HCT116 (cell line): ENCODE measurements at regions not wholly inside any gene's neighbourhood (a gene's known extent, or its start where the extent isn't known, plus 50 kb on each side); places are given as distances from the start of the nearest gene placed in this dataset.

Source experiments
- ATAC-seq: fragments of 200-7000 bp; cut with Tn5 transposase; 2 replicates; pipeline ENCODE4 v1.9.1; 2020; ENCODE audit warnings: mild to moderate bottlenecking, moderate library complexity
- BruUV-seq: library from RNA; stranded (reverse); fragments of 400-500 nt; replicated peaks from 2 replicates; lab custom pipeline; 2021; lab: Mats Ljungman, UMichigan
- CTCF ChIA-PET: fragments of 300-600 bp; sonication (Branson Sonifier 250); formaldehyde crosslinking; loops from one replicate; lab custom pipeline; 2021; ENCODE audit warnings: antibody characterized with exemption; lab: Charles Lee
- POLR2A ChIA-PET: fragments of 300-600, 350-600 bp; sonication (Branson Sonifier 250); formaldehyde crosslinking; loops from one replicate; lab custom pipeline; 2021; ENCODE audit warnings: antibody characterized with exemption; lab: Charles Lee
- RAD21 ChIA-PET, 2 experiments: fragments of 300-600 bp; sonication (Branson Sonifier 250); formaldehyde crosslinking; loops; one replicate each; lab custom pipeline; 2023; ENCODE audit warnings: low total read pairs in 2 of 2; ENCODE audit not compliant: uncharacterized antibody in 2 of 2, unreplicated experiment in 2 of 2, low non-redundant PET in 1 of 2; lab: Charles Lee
- DNase-seq: peaks from one replicate; pipeline ENCODE4 v3.0.0-alpha.2; 2010; ENCODE audit warnings: low read depth, low spot score
- H2AFZ ChIP-seq: fragments of 200-600 bp; shearing (Covaris generic), sonication (generic); 2 replicates; pipeline ENCODE4 v1.6.1; 2017; ENCODE audit warnings: low read depth, mixed run types, mixed read lengths, antibody characterized with exemption, low read length; ENCODE audit not compliant: poor library complexity, severe bottlenecking
- H3K27ac ChIP-seq: 2 replicates; pipeline ENCODE4 v1.5.1; 2012; ENCODE audit warnings: low read depth, low read length
- H3K27me3 ChIP-seq: fragments of 200-600 bp; sonication (generic); 2 replicates; pipeline ENCODE4 v1.6.1; 2016; ENCODE audit warnings: mixed run types, low read length, mixed read lengths; ENCODE audit not compliant: insufficient read depth
- H3K36me3 ChIP-seq, 2 experiments: fragments of 200-500 bp in 1 of 2; fragments of 200-600 bp in 1 of 2; sonication (Bioruptor generic) in 1 of 2; sonication (generic) in 1 of 2; 2 replicates each; pipeline versions ENCODE4 v1.5.1 to v1.6.1; 2014 to 2016; ENCODE audit warnings: low read length in 2 of 2, inconsistent platforms in 1 of 2, mixed read lengths in 1 of 2, mixed run types in 1 of 2; ENCODE audit not compliant: insufficient read depth in 2 of 2, control insufficient read depth in 1 of 2
- H3K4me1 ChIP-seq, 2 experiments: fragments of 200-600 bp in 1 of 2; sonication (generic) in 1 of 2; 2 replicates each; pipeline versions ENCODE4 v1.5.1 to v1.6.1; 2012 to 2017; ENCODE audit warnings: low read length in 2 of 2, inconsistent platforms in 1 of 2, mild to moderate bottlenecking in 1 of 2, mixed read lengths in 1 of 2, mixed run types in 1 of 2, moderate library complexity in 1 of 2; ENCODE audit not compliant: insufficient read depth in 2 of 2, control insufficient read depth in 1 of 2
- H3K4me2 ChIP-seq: fragments of 200-600 bp; sonication (generic); 2 replicates; pipeline ENCODE4 v1.6.1; 2017; ENCODE audit warnings: mixed run types, low read length, mixed read lengths
- H3K4me3 ChIP-seq, 2 experiments: fragments of 200-600 bp in 1 of 2; sonication (generic) in 1 of 2; replicated peaks in 1 of 2; 2 replicates each; pipeline ENCODE4 v1.5.1; 2011 to 2016; ENCODE audit warnings: low read length in 2 of 2, control low read depth in 1 of 2, low read depth in 1 of 2, mild to moderate bottlenecking in 1 of 2, mixed read lengths in 1 of 2, mixed run types in 1 of 2
- H3K79me2 ChIP-seq: fragments of 200-600 bp; sonication (generic); 2 replicates; pipeline ENCODE4 v1.6.1; 2017; ENCODE audit warnings: mild to moderate bottlenecking, mixed run types, low read length, moderate library complexity, mixed read lengths; ENCODE audit not compliant: insufficient read depth
- H3K9ac ChIP-seq: fragments of 200-600 bp; sonication (generic); 2 replicates; pipeline ENCODE4 v1.6.1; 2016; ENCODE audit warnings: low read length, mixed read lengths
- H3K9me2 ChIP-seq: fragments of 200-600 bp; sonication (generic), shearing (Covaris generic); 2 replicates; pipeline ENCODE4 v1.6.1; 2017; ENCODE audit warnings: mixed run types, mild to moderate bottlenecking, moderate library complexity; ENCODE audit not compliant: insufficient read depth
- H3K9me3 ChIP-seq, 2 experiments: fragments of 200-500 bp in 1 of 2; fragments of 200-600 bp in 1 of 2; sonication (Bioruptor generic) in 1 of 2; sonication (generic) in 1 of 2; 2 replicates each; pipeline ENCODE4 v1.6.1; 2014 to 2017; ENCODE audit warnings: low read length in 2 of 2, mixed read lengths in 2 of 2, inconsistent platforms in 1 of 2, low read depth in 1 of 2, mild to moderate bottlenecking in 1 of 2, mixed run types in 1 of 2, moderate library complexity in 1 of 2; ENCODE audit not compliant: control insufficient read depth in 1 of 2, insufficient read depth in 1 of 2
- H4K20me1 ChIP-seq: fragments of 200-600 bp; sonication (generic), shearing (Covaris generic); 2 replicates; pipeline ENCODE4 v1.6.1; 2017; ENCODE audit warnings: mixed run types, mild to moderate bottlenecking, moderate library complexity; ENCODE audit not compliant: insufficient read depth
- RAD21 ChIP-seq: IDR thresholded peaks from 2 replicates; pipeline ENCODE4 v1.6.1; 2012; ENCODE audit warnings: low read depth, mild to moderate bottlenecking
- TCF7L2 ChIP-seq: IDR thresholded peaks from 2 replicates; pipeline ENCODE4 v1.7.0; 2011; ENCODE audit warnings: borderline replicate concordance, inconsistent platforms; ENCODE audit not compliant: insufficient read depth, insufficient read length; ENCODE audit errors: extremely low read depth
- intact Hi-C: fragments of 100-400 bp; cut with micrococcal nuclease; formaldehyde crosslinking; loops from 2 replicates; pipeline ENCODE4 v1.10.0; 2022

DNA sequence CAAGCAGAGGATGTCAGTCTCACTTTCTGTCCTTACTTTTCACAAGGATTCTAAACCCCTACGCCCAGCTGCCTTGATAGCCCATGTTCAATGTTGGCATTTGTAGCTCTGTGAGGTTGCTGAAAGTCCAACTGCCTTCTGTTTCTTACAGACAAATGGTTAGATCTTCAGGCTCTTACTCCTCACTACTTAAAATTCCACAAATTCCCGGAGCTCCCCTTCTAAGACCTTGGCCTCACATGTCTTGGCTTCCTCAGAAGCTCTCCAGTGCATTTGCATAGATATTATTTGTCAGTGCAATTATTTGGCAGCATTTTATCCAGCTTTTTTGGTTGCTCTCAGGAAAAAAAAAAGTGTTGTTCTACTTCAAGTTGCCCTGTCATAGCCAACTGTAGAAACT, 453.7 kb upstream of the CELF4 start:
- H3K9me2 ChIP-seq, result no peaks in the 10 kb centered on the region
- POLR2A ChIA-PET, result no interaction called here
- H3K4me3 ChIP-seq, result no peak overlapping the region
- no peaks in the 10 kb centered on the region for H3K79me2 ChIP-seq
- CTCF ChIA-PET, result no interaction called here
- H3K9ac ChIP-seq, result no peak overlapping the region
- H3K27me3 ChIP-seq, result no peaks in the 10 kb centered on the region
- no peaks in the 10 kb centered on the region for H3K36me3 ChIP-seq
- DNase-seq, result no peak
- BruUV-seq, result no TSS peak
- no peak overlapping the region for H3K27ac ChIP-seq
- no peak overlapping the region for H2AFZ ChIP-seq
- H3K4me2 ChIP-seq, result no peak overlapping the region
- RAD21 ChIA-PET, result no interaction called here
- H4K20me1 ChIP-seq, result no peaks in the 10 kb centered on the region
- no peak for ATAC-seq
- intact Hi-C loops, result no loop called here
- H3K9me3 ChIP-seq, result no peaks in the 10 kb centered on the region; a peak in 1 of 4 replicates
- no peaks in the 10 kb centered on the region for H3K4me1 ChIP-seq
- no peak for TF ChIP-seq RAD21

DNA sequence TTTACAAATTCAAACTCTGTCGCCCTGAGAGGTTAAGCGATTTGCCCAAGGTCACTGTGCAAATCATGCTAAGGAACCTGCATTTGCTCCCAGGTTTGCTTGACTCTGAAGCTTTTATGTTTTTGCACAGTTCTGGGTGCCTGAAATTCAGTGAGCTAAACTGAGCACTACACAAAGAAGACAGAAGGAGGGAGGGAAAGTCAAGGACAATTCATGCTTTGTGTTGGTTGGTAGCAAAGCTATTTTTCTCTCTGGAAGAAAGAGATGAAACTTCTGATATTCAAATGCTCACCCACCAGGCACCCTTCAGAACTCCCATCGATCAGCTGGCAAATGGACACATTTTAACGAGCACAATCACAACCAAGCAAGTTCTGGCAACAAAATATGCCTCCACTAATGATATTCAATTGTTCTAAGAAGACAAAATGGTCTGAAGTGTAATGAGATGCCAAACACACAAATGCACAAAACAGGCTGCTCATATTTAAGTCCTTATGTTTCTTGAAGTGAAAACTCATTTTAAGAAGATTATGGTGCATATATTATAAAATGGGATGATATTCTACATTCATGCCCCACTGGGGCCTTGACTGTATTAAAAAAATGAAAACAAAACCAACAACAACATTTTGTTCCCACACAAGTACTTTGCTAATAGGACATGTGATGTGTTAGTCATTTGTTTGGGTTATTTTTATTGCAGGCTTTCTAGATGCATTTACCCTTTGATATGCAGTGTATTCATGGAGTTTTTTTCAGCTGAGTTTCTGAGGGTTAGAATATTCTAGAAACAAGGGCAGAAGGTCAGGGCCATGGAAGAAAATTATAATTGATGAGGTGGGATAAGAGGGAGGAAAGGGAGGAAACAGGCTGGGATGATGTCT, 445.6 kb upstream of the CELF4 start:
- BruUV-seq, result no TSS peak
- H3K9me3 ChIP-seq, result peaks cover 0 to 16% of the 10 kb centered on the region in 2 experiments; a peak in 2 of 4 replicates
- TF ChIP-seq TCF7L2, result no peak
- RAD21 ChIA-PET, result no interaction called here
- H3K36me3 ChIP-seq, result no peaks in the 10 kb centered on the region
- CTCF ChIA-PET, result no interaction called here
- no peaks in the 10 kb centered on the region for H3K79me2 ChIP-seq
- no peak overlapping the region for H3K27ac ChIP-seq
- H4K20me1 ChIP-seq, result no peaks in the 10 kb centered on the region
- DNase-seq (no peak), ATAC-seq (no peak)
- no peak overlapping the region for H3K4me2 ChIP-seq
- POLR2A ChIA-PET, result no interaction called here
- H3K9me2 ChIP-seq, result no peaks in the 10 kb centered on the region
- H3K4me3 ChIP-seq, result no peak overlapping the region
- no peaks in the 10 kb centered on the region for H3K27me3 ChIP-seq
- no peaks in the 10 kb centered on the region for H3K4me1 ChIP-seq
- H2AFZ ChIP-seq, result no peak overlapping the region
- intact Hi-C loops, result no loop called here
- H3K9ac ChIP-seq, result no peak overlapping the region
